ENCODE measurements at regions not wholly inside any gene's neighbourhood (a gene's known extent, or its start where the extent isn't known, plus 50 kb on each side); places are given as distances from the start of the nearest gene placed in this dataset.
"Not testable (repeated sequence)": the region's sequence is repeated elsewhere in the genome, so short reads cannot be mapped to it uniquely, and the experiment has no call there.

DNA sequence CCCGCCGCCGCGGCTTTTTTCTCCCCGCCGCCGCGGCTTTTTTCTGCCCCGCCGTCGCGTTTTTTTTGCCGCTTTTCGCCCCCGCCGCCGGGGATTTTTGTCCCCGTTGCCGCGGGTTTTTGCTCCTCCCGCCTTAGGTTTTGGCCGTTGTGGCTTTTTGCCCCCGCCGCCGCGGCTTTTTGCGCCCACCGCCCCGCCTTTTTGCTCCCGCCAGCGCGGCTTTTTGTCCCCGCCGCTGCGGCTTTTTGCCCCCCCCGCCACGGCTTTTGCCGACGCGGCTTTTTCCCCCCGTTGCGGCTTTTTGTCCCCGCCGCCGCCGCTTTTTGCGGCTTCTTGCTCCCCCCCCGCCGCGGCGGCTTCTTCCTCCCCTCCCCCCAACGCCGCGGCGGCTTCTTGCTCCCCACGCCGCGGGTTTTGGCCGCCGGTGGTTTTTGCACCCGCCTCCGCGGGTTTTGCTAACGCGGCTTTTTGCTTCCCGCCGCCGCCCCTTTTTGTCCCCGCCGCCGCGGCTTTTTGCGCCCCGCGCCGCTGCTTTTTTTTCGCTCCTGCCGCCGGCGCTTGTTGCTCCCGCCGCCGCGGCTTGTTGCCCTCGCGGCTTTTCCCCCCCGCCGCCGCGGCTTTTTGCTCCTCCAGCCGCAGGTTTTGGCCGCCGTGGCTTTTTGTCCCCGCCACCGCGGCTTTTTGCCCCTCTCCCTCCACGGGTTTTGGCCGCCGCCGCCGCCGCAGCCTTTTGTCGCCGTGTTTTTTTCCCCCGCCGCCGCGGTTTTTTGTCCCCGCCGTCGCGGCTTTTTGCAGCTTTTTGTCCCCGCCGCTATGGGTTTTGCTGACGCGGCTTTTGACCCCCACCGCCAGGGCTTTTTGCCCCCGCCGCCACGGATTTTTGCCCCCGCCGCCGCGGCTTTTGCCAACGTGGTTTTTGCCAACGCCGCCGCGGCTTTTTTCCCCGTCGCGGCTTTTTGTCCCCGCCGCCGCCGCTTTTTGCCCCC, 150.3 kb downstream of the KCNJ18 start:
- DNase-seq (ENCODE audit: low spot score in 2 of 2) (no peak), ATAC-seq (no peak)
- Mint-ChIP-seq H3K9me3 (peaks cover 5 to 10% of the 10 kb centered on the region in 2 donors), H3K27ac (no peak overlapping the region), H3K36me3 (peaks cover 6 to 8% of the 10 kb centered on the region in 2 donors)

DNA sequence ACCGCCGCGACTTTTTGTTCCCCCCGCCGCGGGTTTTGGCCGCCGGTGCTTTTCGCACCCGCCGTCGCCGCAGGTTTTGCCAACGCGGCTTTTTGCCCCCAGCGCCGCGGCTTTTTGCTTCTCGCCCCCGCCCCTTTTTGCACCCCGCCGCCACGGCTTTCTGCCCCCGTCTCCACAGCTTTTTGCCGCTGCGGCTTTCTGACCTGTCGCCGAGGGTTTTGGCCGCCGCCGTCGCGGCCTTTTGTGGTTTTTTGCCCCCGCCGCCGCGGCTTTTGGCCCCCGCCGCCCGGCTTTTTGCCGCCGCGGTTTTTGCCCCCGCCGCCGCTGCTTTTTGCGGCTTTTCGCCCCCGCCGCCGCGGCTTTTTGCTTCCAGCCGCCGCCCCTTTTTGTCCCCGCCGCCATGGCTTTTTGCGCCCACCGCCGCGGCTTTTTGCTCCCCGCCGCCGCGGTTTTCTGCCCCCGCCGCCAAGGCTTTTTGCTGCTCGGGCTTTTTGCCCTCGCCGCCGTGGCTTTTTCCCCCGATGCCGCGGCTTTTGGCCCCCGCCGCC, 151.1 kb downstream of the KCNJ18 start:
- Mint-ChIP-seq H3K36me3 (peaks cover 6 to 8% of the 10 kb centered on the region in 2 donors), H3K27ac (no peak overlapping the region), H3K9me3 (peaks cover 1 to 11% of the 10 kb centered on the region in 2 donors)
- DNase-seq (ENCODE audit: low spot score in 2 of 2) (no peak), ATAC-seq (no peak)

DNA sequence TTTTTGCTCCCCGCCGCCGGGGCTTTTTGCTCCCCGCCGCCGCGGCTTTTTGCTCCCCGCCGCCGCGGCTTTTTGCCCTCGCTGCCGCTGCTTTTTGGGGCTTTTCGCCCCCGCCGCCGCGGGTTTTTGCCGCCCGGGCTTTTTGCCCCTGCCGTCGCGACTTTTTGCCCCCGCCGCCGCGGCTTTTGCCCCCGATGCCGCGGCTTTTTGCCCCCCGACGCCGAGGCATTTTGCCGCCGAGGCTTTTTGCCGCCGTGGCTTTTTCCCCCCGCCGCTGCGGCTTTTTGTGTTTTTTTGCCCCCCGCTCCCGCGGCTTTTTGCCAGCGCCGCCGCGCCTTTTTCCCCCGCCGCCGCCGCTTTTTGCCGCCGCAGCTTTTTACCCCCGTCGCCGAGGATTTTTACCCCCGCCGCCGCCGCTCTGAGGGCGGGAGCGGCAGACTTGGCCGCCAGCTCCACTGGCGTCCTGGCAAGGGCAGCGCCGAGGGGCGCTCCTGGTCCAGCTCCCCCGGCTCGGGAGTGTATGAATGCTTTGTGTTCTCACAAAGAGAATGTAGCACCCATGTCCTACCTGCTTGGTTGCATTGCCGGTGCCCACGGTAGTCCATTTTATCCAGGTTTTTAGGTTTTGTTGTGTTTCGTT, 151.7 kb downstream of the KCNJ18 start:
- no peak for ATAC-seq
- DNase-seq (ENCODE audit: low spot score in 2 of 2), result no peak
- Mint-ChIP-seq H3K36me3 (peaks cover 6 to 8% of the 10 kb centered on the region in 2 donors), H3K9me3 (peaks cover under 1 to 14% of the 10 kb centered on the region in 2 donors), H3K27ac (peak overlapping the region in 1 of 2 donors; percentile 60)

DNA sequence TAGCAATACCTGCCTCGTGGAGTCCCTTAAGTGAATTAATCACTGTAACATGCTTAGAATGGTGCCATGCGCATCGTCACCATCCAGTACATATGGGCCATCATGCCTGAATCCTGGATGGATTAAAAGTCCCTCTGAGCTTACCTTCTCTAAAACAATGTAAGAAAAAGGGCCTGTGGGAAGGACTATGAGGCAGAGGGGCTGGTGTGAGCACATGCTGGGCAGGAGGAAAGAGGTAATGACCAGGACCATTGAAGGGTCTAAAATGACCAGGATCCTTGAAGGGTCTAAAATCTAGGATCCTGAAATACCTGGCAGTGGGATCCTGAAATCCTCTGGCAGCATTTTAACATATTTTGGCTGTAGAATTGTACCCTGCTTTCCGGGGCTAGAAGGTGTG, 156.2 kb downstream of the KCNJ18 start:
- not testable (repeated sequence) for DNase-seq (ENCODE audit: low spot score in 2 of 2); ATAC-seq; H3K27ac Mint-ChIP-seq
- Mint-ChIP-seq H3K36me3 (peaks cover 14 to 16% of the 10 kb centered on the region in 2 donors), H3K9me3 (peaks cover 6 to 19% of the 10 kb centered on the region in 2 donors)

DNA sequence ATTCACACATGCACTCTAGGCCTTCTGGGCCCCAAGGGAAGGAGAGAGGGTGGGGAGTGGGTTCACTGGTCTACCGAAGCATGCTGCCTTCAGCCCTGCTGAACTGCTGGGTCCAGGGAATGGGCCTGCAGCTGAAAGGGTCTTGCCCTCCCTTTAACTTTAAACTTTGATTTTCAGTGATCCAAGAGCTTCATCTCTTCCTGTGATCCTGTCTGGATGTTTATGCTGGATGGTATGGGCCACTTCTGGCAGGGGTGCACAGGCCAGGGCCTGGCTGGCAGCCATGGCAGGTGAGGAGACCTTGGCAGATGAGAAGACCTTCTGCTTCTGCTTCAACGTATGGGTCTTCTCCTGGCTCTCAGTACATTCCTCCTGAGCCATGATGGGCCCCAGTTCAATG, 156.7 kb downstream of the KCNJ18 start:
- ATAC-seq; DNase-seq (ENCODE audit: low spot score in 2 of 2); H3K27ac Mint-ChIP-seq: not testable (repeated sequence)
- H3K9me3 Mint-ChIP-seq, result peaks cover 6 to 19% of the 10 kb centered on the region in 2 donors
- H3K36me3 Mint-ChIP-seq, result peaks cover 14 to 16% of the 10 kb centered on the region in 2 donors

DNA sequence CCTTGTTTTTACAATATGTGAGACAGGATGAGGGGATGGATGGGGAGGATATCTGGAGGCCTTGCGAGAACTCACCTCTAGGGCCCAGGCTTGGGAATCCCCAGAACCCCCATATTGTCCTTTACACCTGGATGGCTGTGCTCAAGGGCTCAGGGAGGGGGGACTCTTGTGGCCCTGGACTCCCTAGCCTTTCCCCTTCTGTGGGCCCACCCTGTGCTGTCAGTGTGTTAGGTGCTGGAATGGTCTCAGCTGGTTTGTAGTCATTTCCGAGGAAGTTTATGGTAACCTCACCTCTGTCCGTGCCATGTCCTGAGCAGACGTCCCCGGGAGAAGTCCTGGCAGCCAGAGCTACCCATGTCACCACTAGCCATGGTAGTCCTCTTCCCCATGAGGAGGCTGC, 158.3 kb downstream of the KCNJ18 start:
- not testable (repeated sequence) for ATAC-seq; DNase-seq (ENCODE audit: low spot score in 2 of 2); H3K27ac Mint-ChIP-seq
- H3K9me3 Mint-ChIP-seq, result peaks cover 6 to 13% of the 10 kb centered on the region in 2 donors
- H3K36me3 Mint-ChIP-seq, result peaks cover 6 to 11% of the 10 kb centered on the region in 2 donors

All from activated naive CD4-positive, alpha-beta T cell treated with anti-CD3 and anti-CD28 coated beads, Interleukin-2, amount 50 U/mL, for 72 hours (primary cell).